H1 (cell line): ENCODE measurements at regions not wholly inside any gene's neighbourhood (a gene's known extent, or its start where the extent isn't known, plus 50 kb on each side); places are given as distances from the start of the nearest gene placed in this dataset.

Source experiments
- CTCF ChIA-PET: fragments of 300-600 bp; sonication (Branson Sonifier 250); formaldehyde crosslinking; loops from one replicate; lab custom pipeline; 2021; ENCODE audit not compliant: partially characterized antibody; lab: Charles Lee
- POLR2A ChIA-PET: fragments of 300-600 bp; sonication (Branson Sonifier 250); formaldehyde crosslinking; loops from one replicate; lab custom pipeline; 2021; ENCODE audit warnings: inconsistent platforms; ENCODE audit not compliant: partially characterized antibody; lab: Charles Lee
- DNase-seq, 2 experiments: peaks; one replicate each; pipeline versions ENCODE4 v3.0.0 to v3.0.0-alpha.2; 2010 to 2022; ENCODE audit warnings: low spot score in 2 of 2, low read depth in 1 of 2, mixed read lengths in 1 of 2
- FAIRE-seq: peaks from 2 replicates; lab custom pipeline; 2011; peaks lifted over from hg19 to GRCh38; lab: Jason Lieb, UNC
- H2AFZ ChIP-seq: 2 replicates; pipeline ENCODE4 v1.8.1; 2012; ENCODE audit warnings: low read length, inconsistent platforms
- H2AK5ac ChIP-seq: 2 replicates; pipeline ENCODE4 v1.6.1; 2013; ENCODE audit warnings: low read depth, low read length
- H2BK120ac ChIP-seq: replicated peaks from 2 replicates; pipeline ENCODE3; 2013; ENCODE audit warnings: low read depth, low read length, inconsistent platforms
- H2BK12ac ChIP-seq: 2 replicates; pipeline ENCODE4 v1.6.1; 2013; ENCODE audit warnings: low read depth, low read length
- H2BK15ac ChIP-seq: 2 replicates; pipeline ENCODE4 v1.6.1; 2013; ENCODE audit warnings: low read length
- H2BK20ac ChIP-seq: 2 replicates; pipeline ENCODE4 v1.6.1; 2013; ENCODE audit warnings: low read length
- H2BK5ac ChIP-seq: 2 replicates; pipeline ENCODE4 v1.6.1; 2013; ENCODE audit warnings: low read depth, low read length
- H3K14ac ChIP-seq: 2 replicates; pipeline ENCODE4 v1.6.1; 2013; ENCODE audit warnings: inconsistent platforms; ENCODE audit not compliant: insufficient read length
- H3K18ac ChIP-seq: 2 replicates; pipeline ENCODE4 v1.6.1; 2013; ENCODE audit warnings: low read length; ENCODE audit errors: extremely low read depth
- H3K23ac ChIP-seq: 2 replicates; pipeline ENCODE4 v1.6.1; 2013; ENCODE audit warnings: inconsistent platforms; ENCODE audit not compliant: insufficient read length
- H3K23me2 ChIP-seq: 2 replicates; pipeline ENCODE4 v1.6.1; 2013; ENCODE audit warnings: low read depth, low read length
- H3K27ac ChIP-seq: 2 replicates; pipeline ENCODE4 v1.6.1; 2011; ENCODE audit warnings: low read depth, low read length, inconsistent platforms
- H3K27me3 ChIP-seq, 4 experiments: replicated peaks in 1 of 4; 1 replicate in 1 of 4; 2 replicates in 3 of 4; pipeline versions ENCODE4 v1.6.1 to v1.8.1; 2011 to 2013; ENCODE audit warnings: low read length in 3 of 4, mild to moderate bottlenecking in 3 of 4, inconsistent platforms in 2 of 4, mixed read lengths in 2 of 4, moderate library complexity in 1 of 4; ENCODE audit not compliant: control insufficient read depth in 3 of 4, insufficient read depth in 3 of 4; ENCODE audit errors: extremely low read depth in 1 of 4
- H3K36me3 ChIP-seq, 4 experiments: 2 replicates each; pipeline versions ENCODE4 v1.6.1 to v1.8.1; 2011 to 2013; ENCODE audit warnings: mild to moderate bottlenecking in 4 of 4, low read length in 3 of 4, moderate library complexity in 2 of 4, control low read depth in 1 of 4, inconsistent platforms in 1 of 4; ENCODE audit not compliant: insufficient read depth in 4 of 4, control insufficient read depth in 2 of 4
- H3K4ac ChIP-seq: replicated peaks from 2 replicates; pipeline ENCODE3; 2013; ENCODE audit warnings: low read length, low read depth, mixed read lengths, inconsistent platforms; ENCODE audit not compliant: insufficient read length
- H3K4me1 ChIP-seq, 4 experiments: replicated peaks in 1 of 4; 1 replicate in 1 of 4; 2 replicates in 3 of 4; pipeline versions ENCODE4 v1.6.1 to v1.8.1; 2011 to 2013; ENCODE audit warnings: low read length in 3 of 4, inconsistent platforms in 2 of 4, mixed read lengths in 1 of 4; ENCODE audit not compliant: insufficient read depth in 4 of 4, control insufficient read depth in 3 of 4
- H3K4me2 ChIP-seq, 2 experiments: 2 replicates each; pipeline versions ENCODE4 v1.6.1 to v1.8.1; 2011 to 2013; ENCODE audit warnings: low read depth in 2 of 2, low read length in 2 of 2, control low read depth in 1 of 2, inconsistent platforms in 1 of 2, mild to moderate bottlenecking in 1 of 2; ENCODE audit not compliant: insufficient read depth in 1 of 2
- H3K4me3 ChIP-seq, 4 experiments: fragments of 200-600, 300-600 bp in 1 of 4; sonication (generic), shearing (Covaris generic), sonication (Bioruptor Twin) in 1 of 4; 2 replicates each; pipeline versions ENCODE4 v1.5.1 to v1.8.1; 2011 to 2016; ENCODE audit warnings: low read length in 4 of 4, low read depth in 3 of 4, control low read depth in 2 of 4, inconsistent platforms in 2 of 4, mild to moderate bottlenecking in 2 of 4, mixed read lengths in 1 of 4, moderate library complexity in 1 of 4; ENCODE audit not compliant: insufficient read depth in 2 of 4; ENCODE audit errors: extremely low read depth in 1 of 4
- H3K56ac ChIP-seq: replicated peaks from 2 replicates; pipeline ENCODE3; 2013; ENCODE audit warnings: low read depth, mild to moderate bottlenecking, mixed read lengths, low read length, inconsistent platforms; ENCODE audit not compliant: insufficient read length
- H3K79me1 ChIP-seq: 2 replicates; pipeline ENCODE4 v1.6.1; 2013; ENCODE audit warnings: low read depth, low read length, control low read depth
- H3K79me2 ChIP-seq, 2 experiments: 2 replicates each; pipeline versions ENCODE4 v1.6.1 to v1.8.1; 2012 to 2013; ENCODE audit warnings: low read length in 2 of 2, mild to moderate bottlenecking in 2 of 2, inconsistent platforms in 1 of 2; ENCODE audit not compliant: insufficient read depth in 2 of 2, control insufficient read depth in 1 of 2
- H3K9ac ChIP-seq, 4 experiments: replicated peaks in 1 of 4; 1 replicate in 1 of 4; 2 replicates in 3 of 4; pipeline versions ENCODE4 v1.6.1 to v1.8.1; 2011 to 2013; ENCODE audit warnings: low read depth in 3 of 4, low read length in 3 of 4, control low read depth in 2 of 4, mild to moderate bottlenecking in 2 of 4, moderate library complexity in 2 of 4, inconsistent platforms in 1 of 4; ENCODE audit errors: extremely low read depth in 1 of 4
- H3K9me3 ChIP-seq, 2 experiments: 2 replicates each; pipeline versions ENCODE4 v1.6.1 to v1.8.1; 2012 to 2013; ENCODE audit warnings: mild to moderate bottlenecking in 2 of 2, moderate library complexity in 2 of 2, control low read depth in 1 of 2, inconsistent platforms in 1 of 2, low read depth in 1 of 2, low read length in 1 of 2, mixed read lengths in 1 of 2; ENCODE audit not compliant: insufficient read depth in 2 of 2
- H4K20me1 ChIP-seq, 2 experiments: replicated peaks in 1 of 2; 2 replicates each; pipeline versions ENCODE3 to v1.8.1; 2011 to 2013; ENCODE audit warnings: inconsistent platforms in 2 of 2, low read length in 2 of 2, mild to moderate bottlenecking in 1 of 2; ENCODE audit not compliant: insufficient read depth in 2 of 2, control insufficient read depth in 1 of 2
- H4K5ac ChIP-seq: 2 replicates; pipeline ENCODE4 v1.6.1; 2013; ENCODE audit warnings: low read length, low read depth, mixed read lengths, inconsistent platforms; ENCODE audit not compliant: insufficient read length
- H4K8ac ChIP-seq: 2 replicates; pipeline ENCODE4 v1.8.0; 2013; ENCODE audit warnings: mild to moderate bottlenecking, moderate library complexity, low read length, inconsistent platforms; ENCODE audit not compliant: insufficient read depth; ENCODE audit errors: extremely low read depth
- H4K91ac ChIP-seq: replicated peaks from 2 replicates; pipeline ENCODE3; 2013; ENCODE audit warnings: low read length, mixed read lengths, inconsistent platforms; ENCODE audit not compliant: insufficient read length
- ATF3 ChIP-seq: IDR thresholded peaks from 2 replicates; pipeline ENCODE4 v1.6.1; 2011; ENCODE audit warnings: low read depth, mild to moderate bottlenecking, low read length; ENCODE audit not compliant: insufficient read depth
- BRCA1 ChIP-seq: IDR thresholded peaks from 2 replicates; pipeline ENCODE4 v1.6.1; 2012; ENCODE audit warnings: low read depth, low read length, improper control_type of control experiment
- CHD1 ChIP-seq: IDR thresholded peaks from 2 replicates; pipeline ENCODE4 v1.6.1; 2012; ENCODE audit warnings: low read depth, low read length, improper control_type of control experiment
- KDM5A ChIP-seq: fragments of 200-600 bp; IDR thresholded peaks from 2 replicates; pipeline ENCODE4 v1.7.1; 2012; ENCODE audit warnings: mild to moderate bottlenecking, low read length, inconsistent platforms, mixed read lengths
- PHF8 ChIP-seq: fragments of 200-600 bp; sonication (generic); conservative IDR thresholded peaks from 2 replicates; pipeline ENCODE4 v1.7.1; 2012; ENCODE audit warnings: low read depth, mild to moderate bottlenecking, inconsistent platforms, low read length, moderate library complexity
- POLR2A ChIP-seq, 2 experiments: IDR thresholded peaks; 1 replicate in 1 of 2; 2 replicates in 1 of 2; pipeline ENCODE4 v1.6.1; 2011; ENCODE audit warnings: low read depth in 2 of 2, low read length in 2 of 2, mild to moderate bottlenecking in 2 of 2; ENCODE audit errors: control extremely low read depth in 1 of 2
- RXRA ChIP-seq: IDR thresholded peaks from 2 replicates; pipeline ENCODE4 v1.6.1; 2011; ENCODE audit warnings: low read depth, mild to moderate bottlenecking, low read length, moderate library complexity; ENCODE audit not compliant: insufficient read depth
- SIX5 ChIP-seq: IDR thresholded peaks from 2 replicates; pipeline ENCODE4 v1.6.1; 2011; ENCODE audit warnings: mild to moderate bottlenecking, low read depth, low read length
- SP2 ChIP-seq: IDR thresholded peaks from 2 replicates; pipeline ENCODE4 v1.6.1; 2012; ENCODE audit warnings: mild to moderate bottlenecking, low read length, inconsistent platforms
- SUZ12 ChIP-seq: fragments of 200-600 bp; sonication (generic); IDR thresholded peaks from 2 replicates; pipeline ENCODE4 v1.6.1; 2012; ENCODE audit warnings: mild to moderate bottlenecking, inconsistent platforms, low read length, moderate library complexity, mixed read lengths
- TBP ChIP-seq: IDR thresholded peaks from 2 replicates; pipeline ENCODE4 v1.6.1; 2011; ENCODE audit warnings: low read depth, low read length, improper control_type of control experiment
- TCF12 ChIP-seq: IDR thresholded peaks from 2 replicates; pipeline ENCODE4 v1.6.1; 2011; ENCODE audit warnings: low read depth, mild to moderate bottlenecking, low read length
- WGBS, 2 experiments: shearing (Covaris generic) in 1 of 2; methylation state at CpG; one replicate each; pipeline versions ENCODE4 v1.1.6 to v1.1.7; 2013 to 2015; ENCODE audit warnings: low lambda C conversion rate in 2 of 2, mixed read lengths in 2 of 2, inconsistent platforms in 1 of 2, low coverage in 1 of 2, missing lambda C conversion rate in 1 of 2; ENCODE audit not compliant: insufficient replicate concordance in 2 of 2, insufficient coverage in 1 of 2, insufficient read length in 1 of 2; ENCODE audit errors: extremely low coverage in 1 of 2, missing lambda C conversion rate in 1 of 2; 5-methylcytosine and 5-hydroxymethylcytosine counted together
- TF ChIP-seq, protein P1 (sequence below): IDR thresholded peaks from 2 replicates; pipeline ENCODE4 v1.6.1; 2012; ENCODE audit warnings: inconsistent platforms
- TF ChIP-seq, protein P2 (sequence below): IDR thresholded peaks from 2 replicates; pipeline ENCODE4 v1.6.1; 2011; ENCODE audit warnings: low read length, improper control_type of control experiment

DNA sequence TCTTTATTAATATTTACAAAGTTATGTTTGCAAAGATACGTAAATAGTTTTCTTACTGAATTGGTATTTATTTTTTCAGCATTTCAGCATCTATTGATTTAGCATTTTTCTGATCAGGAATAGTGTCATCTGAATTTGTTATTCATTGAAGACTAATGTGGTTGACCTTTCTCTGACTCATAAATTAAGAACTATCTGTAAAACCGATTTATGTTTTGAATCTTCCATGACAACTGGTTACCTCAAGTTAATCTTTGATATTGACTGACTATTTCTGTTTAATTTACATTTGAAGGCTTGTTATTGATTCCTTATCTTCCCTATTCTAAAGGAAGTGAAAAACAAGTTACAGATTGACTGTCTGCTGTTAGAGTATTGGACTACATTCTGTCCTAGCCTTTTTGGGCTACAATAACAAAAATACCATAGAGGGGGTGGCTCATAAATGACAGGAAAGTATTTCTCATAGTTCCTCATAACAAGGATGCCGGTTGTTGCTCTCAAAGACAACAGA is 1131.4 kb downstream of the PLA2G4A start:
- Histone ChIP-seq H3K56ac (no peak overlapping the region), H3K27me3 (no peaks in the 10 kb centered on the region), H3K18ac (no peak overlapping the region), H3K23ac (no peak overlapping the region), H2BK5ac (no peak overlapping the region), H3K27ac (no peak overlapping the region), H3K4me1 (no peaks in the 10 kb centered on the region), H3K79me1 (no peaks in the 10 kb centered on the region), H3K9ac (no peak overlapping the region), H2AFZ (no peak overlapping the region), H2BK15ac (no peak overlapping the region), H2BK12ac (no peak overlapping the region), H4K8ac (no peak overlapping the region), H3K14ac (no peak overlapping the region), H3K4me2 (no peak overlapping the region), H4K20me1 (no peaks in the 10 kb centered on the region), H3K4ac (no peak overlapping the region), H2BK20ac (no peak overlapping the region), H4K91ac (no peak overlapping the region), H2BK120ac (no peak overlapping the region), H3K4me3 (no peak overlapping the region), H3K23me2 (no peaks in the 10 kb centered on the region), H3K36me3 (no peaks in the 10 kb centered on the region), H3K9me3 (no peaks in the 10 kb centered on the region), H4K5ac (no peak overlapping the region), H3K79me2 (no peaks in the 10 kb centered on the region), H2AK5ac (no peak overlapping the region)
- DNase-seq (no peak), FAIRE-seq (no peak)
- WGBS, 2 experiments = 90% methylated on average over 3 of the region's 3 CpGs; no CpG with 5 or more reads in 1 of the 2 experiments
- CTCF ChIA-PET = no interaction called here
- POLR2A ChIA-PET = no interaction called here
- TF ChIP-seq KDM5A (no peak), POLR2A (IDR thresholded peaks at IDR 0.05; ENCODE audit: control extremely low read depth in 1 of 2, low read depth in 2 of 2, low read length in 2 of 2) (no peak), RXRA (no peak), SP2 (no peak), SUZ12 (no peak), TBP (no peak), SIX5 (no peak), PHF8 (no peak), ATF3 (no peak), CHD1 (no peak), BRCA1 (no peak), TCF12 (no peak)
- TF ChIP-seq, protein P1, sequence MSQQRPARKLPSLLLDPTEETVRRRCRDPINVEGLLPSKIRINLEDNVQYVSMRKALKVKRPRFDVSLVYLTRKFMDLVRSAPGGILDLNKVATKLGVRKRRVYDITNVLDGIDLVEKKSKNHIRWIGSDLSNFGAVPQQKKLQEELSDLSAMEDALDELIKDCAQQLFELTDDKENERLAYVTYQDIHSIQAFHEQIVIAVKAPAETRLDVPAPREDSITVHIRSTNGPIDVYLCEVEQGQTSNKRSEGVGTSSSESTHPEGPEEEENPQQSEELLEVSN = no peak
- TF ChIP-seq, protein P2, sequence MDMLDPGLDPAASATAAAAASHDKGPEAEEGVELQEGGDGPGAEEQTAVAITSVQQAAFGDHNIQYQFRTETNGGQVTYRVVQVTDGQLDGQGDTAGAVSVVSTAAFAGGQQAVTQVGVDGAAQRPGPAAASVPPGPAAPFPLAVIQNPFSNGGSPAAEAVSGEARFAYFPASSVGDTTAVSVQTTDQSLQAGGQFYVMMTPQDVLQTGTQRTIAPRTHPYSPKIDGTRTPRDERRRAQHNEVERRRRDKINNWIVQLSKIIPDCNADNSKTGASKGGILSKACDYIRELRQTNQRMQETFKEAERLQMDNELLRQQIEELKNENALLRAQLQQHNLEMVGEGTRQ = no peak
